ENCODE measurements at regions not wholly inside any gene's neighbourhood (a gene's known extent, or its start where the extent isn't known, plus 50 kb on each side); places are given as distances from the start of the nearest gene placed in this dataset.

GRCh38 chr6:98717322-98717877 is 117.0 kb upstream of the POU3F2 start:
- DNase-seq (ENCODE audit: low read depth), result no peak

- DNase-seq (ENCODE audit: low read depth), result no peak
Measured at GRCh38 chr6:98717988-98718387, 116.4 kb upstream of the POU3F2 start.

GRCh38 chr6:98724537-98724936 is 109.8 kb upstream of the POU3F2 start:
- no peak for DNase-seq (ENCODE audit: low read depth)

DNA sequence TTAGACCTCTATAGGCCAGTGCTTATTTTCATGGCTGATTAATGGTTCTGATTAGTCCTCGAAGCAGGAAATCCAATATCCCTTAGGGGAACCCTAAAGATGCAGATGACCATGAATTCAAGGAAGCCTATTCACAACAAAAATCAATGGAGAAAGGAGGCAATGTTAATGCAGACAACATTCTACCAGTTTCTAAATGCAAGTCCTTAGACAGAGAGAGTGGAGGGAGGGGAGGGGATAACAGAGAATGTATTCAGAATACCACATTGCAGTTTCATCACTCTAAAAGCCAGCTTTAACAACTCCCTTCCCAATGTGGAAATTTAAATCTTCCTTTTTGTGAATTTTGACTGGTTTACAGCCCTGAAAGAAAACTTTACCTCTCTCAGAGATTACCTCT is 87.1 kb upstream of the POU3F2 start:
- no peak for DNase-seq (ENCODE audit: low read depth)

DNA sequence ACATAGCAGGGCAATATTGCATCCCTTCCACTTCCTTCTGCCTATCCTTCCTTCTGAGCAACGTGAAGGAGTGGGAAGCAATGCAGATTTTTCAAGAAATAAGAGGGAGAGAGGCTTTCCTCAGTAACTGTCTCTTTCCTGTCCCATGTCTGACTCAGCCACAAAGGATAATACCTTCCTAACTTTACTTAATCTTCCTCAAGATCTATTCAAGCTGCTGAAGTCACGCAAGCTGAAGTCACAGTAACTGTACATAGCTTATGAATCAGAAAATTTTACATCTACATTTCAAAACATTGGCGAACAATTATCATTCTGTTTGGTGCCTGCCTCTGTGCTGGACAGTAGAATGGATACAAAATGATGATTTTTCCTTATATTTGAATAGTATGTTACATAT is 86.4 kb upstream of the POU3F2 start:
- DNase-seq (ENCODE audit: low read depth), result no peak

- no peak for DNase-seq (ENCODE audit: low read depth)
Measured at GRCh38 chr6:98759459-98759858, 74.9 kb upstream of the POU3F2 start.

- no peak for DNase-seq (ENCODE audit: low read depth)
Measured at GRCh38 chr6:98764373-98764911, 69.9 kb upstream of the POU3F2 start.

- no peak for DNase-seq (ENCODE audit: low read depth)
Measured at GRCh38 chr6:98769546-98769945, 64.8 kb upstream of the POU3F2 start.

DNA sequence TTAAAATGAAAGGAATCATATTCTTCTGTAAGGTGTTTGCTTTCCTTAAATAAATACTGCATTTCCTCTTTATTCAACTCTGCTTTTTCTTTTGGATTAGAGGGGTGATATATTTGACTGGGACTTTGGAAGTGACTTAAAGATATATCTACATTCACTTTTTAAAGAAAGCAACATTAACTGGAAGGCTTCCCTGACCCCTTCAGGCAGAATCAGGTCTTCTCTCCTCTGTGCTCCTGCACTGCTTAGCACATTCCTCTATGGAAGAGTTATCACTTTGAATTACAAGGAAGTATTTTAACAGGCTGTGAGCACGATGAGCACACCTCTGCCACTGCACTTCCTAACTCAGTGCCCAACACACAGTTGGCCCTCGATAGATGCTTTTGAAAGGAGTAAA is 59.2 kb upstream of the POU3F2 start:
- DNase-seq (ENCODE audit: low read depth), result no peak

- DNase-seq (ENCODE audit: low read depth), result no peak
Measured at GRCh38 chr6:98777762-98778161, 56.6 kb upstream of the POU3F2 start.

DNA sequence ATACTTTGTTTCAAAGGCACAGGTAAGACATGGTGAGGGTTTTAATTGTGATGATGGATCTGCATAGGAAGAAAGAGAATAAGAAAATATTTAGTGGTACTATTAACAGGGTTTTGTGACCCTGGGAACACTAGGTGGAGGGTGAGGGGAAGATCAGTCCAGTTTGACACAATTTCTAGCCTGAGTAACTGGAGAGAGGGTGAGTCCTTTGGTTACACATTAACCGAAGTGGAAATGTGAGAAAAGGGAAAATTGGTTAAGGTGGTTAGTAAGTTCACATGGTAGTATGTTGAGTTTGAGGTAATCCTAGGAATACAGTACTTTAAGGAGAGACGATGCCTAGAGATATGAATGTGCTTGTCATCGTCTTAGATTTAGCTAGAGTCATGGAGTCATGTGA is 54.8 kb upstream of the POU3F2 start:
- no peak for DNase-seq (ENCODE audit: low read depth)

GRCh38 chr6:98782772-98783171 is 51.6 kb upstream of the POU3F2 start:
- DNase-seq (ENCODE audit: low read depth), result no peak

- no peak for DNase-seq (ENCODE audit: low read depth)
Measured at GRCh38 chr6:98783578-98783977, 50.8 kb upstream of the POU3F2 start.
